Astrocyte of the cerebellum (primary cell): ENCODE measurements at regions not wholly inside any gene's neighbourhood (a gene's known extent, or its start where the extent isn't known, plus 50 kb on each side); places are given as distances from the start of the nearest gene placed in this dataset.

Source experiments
- DNase-seq: peaks from one replicate; pipeline ENCODE4 v3.0.0-alpha.2; 2011; ENCODE audit warnings: low read depth
- H3K4me3 ChIP-seq: 2 replicates; pipeline ENCODE4 v1.5.1; 2011; ENCODE audit warnings: mild to moderate bottlenecking, low read depth, low read length, moderate library complexity
- in situ Hi-C: cut with HindIII; loops from 2 replicates; pipeline ENCODE4 v1.10.0; 2017; ENCODE audit warnings: low sequenced_read_pairs
- TF ChIP-seq, protein P1 (sequence below): IDR thresholded peaks from 2 replicates; pipeline ENCODE4 v1.5.1; 2012; ENCODE audit warnings: low read length, low read depth, moderate library complexity, mild to moderate bottlenecking; ENCODE audit errors: missing control alignments

DNA sequence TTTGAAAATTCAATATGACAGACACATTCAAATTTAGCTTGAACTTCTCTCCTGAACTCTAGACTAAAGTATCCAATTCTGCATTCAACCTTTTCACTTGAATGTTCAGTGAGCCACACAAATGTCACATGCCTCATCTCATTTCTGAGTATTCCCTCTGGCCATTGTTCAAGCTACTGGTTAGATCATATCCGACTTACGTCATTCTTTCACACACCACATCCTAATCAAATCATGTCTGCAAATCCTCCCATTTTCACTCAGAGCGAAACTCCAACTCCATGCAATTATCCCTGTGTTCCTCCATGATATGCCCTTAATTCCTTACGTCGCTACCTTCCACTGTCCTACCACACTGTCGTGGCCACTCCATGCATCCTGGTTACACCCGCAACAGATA, 425.1 kb downstream of the CBLN2 start:
- no peak overlapping the region for H3K4me3 ChIP-seq
- in situ Hi-C loops, result no loop called here
- TF ChIP-seq, protein P1, sequence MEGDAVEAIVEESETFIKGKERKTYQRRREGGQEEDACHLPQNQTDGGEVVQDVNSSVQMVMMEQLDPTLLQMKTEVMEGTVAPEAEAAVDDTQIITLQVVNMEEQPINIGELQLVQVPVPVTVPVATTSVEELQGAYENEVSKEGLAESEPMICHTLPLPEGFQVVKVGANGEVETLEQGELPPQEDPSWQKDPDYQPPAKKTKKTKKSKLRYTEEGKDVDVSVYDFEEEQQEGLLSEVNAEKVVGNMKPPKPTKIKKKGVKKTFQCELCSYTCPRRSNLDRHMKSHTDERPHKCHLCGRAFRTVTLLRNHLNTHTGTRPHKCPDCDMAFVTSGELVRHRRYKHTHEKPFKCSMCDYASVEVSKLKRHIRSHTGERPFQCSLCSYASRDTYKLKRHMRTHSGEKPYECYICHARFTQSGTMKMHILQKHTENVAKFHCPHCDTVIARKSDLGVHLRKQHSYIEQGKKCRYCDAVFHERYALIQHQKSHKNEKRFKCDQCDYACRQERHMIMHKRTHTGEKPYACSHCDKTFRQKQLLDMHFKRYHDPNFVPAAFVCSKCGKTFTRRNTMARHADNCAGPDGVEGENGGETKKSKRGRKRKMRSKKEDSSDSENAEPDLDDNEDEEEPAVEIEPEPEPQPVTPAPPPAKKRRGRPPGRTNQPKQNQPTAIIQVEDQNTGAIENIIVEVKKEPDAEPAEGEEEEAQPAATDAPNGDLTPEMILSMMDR, result no peak
- DNase-seq, result no peak

DNA sequence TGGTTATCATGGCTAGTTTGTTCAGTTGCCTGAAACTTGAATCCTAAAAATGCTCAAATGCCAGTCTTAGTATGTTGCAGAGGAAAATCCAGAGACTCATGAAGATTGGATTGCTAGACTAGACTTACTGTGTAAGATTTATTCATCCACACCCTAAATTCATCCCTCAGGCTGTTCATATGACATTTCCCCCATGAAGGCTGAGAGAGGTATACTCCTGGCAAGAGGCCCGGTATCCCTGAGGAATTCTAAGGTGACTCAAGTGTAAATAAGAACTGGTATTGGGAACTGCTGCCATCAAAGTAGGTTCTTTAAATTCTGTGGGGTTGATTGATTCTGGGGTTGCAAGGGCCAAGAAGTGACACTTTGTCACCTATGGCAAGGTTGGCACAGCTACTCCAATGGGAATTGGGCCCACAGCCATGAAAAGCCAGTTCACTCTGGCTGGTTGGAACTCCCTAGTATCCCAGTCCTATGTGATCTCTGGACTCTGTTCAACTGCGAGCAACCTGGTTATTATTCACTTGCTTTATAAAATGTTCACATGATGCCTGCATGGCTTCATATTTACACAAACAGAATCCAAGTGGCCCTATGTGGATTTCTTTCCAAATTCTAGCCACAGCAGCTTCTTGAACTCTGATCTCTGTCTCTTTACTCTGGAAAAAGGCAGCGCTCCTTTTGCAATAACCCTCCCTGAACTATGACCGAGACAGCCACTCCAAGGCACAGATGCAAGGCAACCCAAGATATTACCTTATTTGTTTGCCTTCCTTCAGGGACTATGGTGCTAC, 429.1 kb downstream of the CBLN2 start:
- H3K4me3 ChIP-seq, result no peak overlapping the region
- in situ Hi-C loops, result no loop called here
- TF ChIP-seq, protein P1, result no peak
- DNase-seq, result no peak

DNA sequence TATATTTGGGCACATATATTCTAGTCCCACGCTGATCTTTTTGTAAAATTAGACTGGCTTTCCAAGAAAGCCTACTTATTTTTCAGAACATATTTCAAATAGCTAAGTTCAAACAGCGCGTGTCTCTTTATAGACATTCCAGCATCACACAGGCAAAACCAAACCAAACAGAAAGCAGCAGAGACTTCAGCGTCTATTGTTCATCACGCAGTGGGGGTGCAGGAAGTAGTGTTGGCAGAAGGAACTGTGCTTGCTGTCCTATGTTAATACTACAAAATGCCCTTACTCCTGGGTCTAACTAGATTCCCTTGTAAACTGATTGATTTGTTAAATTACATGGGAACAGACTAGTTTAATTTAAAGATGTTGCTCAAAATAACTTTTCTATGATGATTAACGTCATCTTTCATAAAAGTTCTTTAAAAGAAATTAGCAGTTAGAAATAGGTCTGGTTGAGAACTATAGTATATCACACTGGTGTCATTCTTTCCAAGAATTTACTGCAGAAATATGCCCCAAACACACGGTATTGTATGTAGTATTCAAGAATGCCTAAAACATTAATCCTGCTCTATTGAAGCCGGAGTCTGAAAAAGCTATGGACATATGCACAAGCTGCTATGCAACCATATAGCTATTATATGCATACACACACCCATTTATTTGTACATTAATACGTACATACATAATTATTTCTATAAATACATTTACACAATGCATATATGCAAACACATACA, 436.3 kb downstream of the CBLN2 start:
- in situ Hi-C loops, result no loop called here
- TF ChIP-seq, protein P1, result no peak
- DNase-seq, result peak; percentile 80
- H3K4me3 ChIP-seq, result no peak overlapping the region

DNA sequence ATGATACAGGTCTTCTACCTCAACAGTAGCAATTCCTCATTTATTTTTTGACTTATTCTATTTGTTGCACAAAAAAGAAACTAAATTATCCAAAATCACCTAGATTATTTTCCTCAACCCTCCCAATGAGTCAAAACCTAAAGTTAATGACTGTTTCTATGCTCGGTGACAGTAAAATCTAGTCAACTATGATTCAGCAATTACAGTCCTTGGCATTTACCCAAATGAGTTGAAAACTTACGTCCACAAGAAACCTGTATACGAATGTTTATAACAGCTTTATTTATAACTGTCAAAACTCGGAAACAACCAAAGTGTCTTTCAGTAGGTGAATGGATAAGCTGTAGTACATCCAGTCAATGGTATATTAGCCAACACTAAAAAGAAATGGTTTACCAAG, 439.3 kb downstream of the CBLN2 start:
- in situ Hi-C loops, result no loop called here
- DNase-seq, result no peak
- TF ChIP-seq, protein P1, result no peak
- H3K4me3 ChIP-seq, result no peak overlapping the region

DNA sequence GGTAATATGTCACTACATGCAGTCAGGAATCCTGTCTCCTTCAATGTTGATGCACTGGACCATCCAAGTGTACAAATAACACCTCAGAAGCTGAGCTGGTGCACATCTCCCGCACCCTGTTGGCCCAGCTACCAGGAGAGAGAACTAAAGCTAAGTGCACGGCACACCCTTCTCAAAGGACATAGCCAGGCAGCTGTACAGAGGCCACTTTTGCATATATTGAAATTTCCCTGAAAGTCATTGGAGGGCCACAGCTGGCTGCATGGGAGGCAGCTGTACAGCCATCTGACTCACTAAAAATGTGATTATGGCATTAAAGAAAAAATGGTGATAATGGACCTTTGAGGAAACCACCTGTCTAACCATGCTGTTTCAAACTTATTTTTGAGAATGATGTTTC, 441.7 kb downstream of the CBLN2 start:
- H3K4me3 ChIP-seq, result no peak overlapping the region
- TF ChIP-seq, protein P1, result no peak
- in situ Hi-C loops, result no loop called here
- no peak for DNase-seq

DNA sequence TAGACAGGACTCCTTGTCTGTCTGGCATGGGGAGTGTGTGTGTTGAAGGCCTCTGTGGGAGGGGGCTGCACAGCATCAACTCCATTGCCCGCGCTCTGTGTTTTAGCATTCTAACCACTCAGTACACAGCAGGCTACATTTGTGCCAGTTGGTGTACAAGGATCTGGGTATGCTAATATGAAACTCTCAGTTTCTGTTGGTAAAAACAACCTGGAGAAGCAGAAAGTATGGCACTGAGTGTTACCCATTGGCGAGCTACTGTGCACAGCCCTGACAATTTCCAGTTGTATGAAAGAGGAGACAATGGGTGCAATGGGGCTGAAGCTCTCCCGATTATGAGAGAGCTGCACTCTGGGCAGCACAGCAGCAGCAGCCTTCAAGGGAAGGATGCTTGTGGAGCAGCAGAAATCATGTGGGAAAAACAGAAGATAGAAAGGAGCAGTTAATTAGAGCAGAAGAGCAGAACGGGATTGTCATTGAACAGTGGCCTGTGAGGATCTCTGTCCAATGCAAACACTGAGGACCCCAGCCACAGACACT, 443.6 kb downstream of the CBLN2 start:
- H3K4me3 ChIP-seq, result no peak overlapping the region
- in situ Hi-C loops, result no loop called here
- TF ChIP-seq, protein P1, result no peak
- DNase-seq, result no peak
